Hepatic stellate cell (primary cell): ENCODE measurements at regions not wholly inside any gene's neighbourhood (a gene's known extent, or its start where the extent isn't known, plus 50 kb on each side); places are given as distances from the start of the nearest gene placed in this dataset.

Source experiments
- DNase-seq: peaks from one replicate; pipeline ENCODE4 v3.0.0; 2011; ENCODE audit warnings: low spot score

DNA sequence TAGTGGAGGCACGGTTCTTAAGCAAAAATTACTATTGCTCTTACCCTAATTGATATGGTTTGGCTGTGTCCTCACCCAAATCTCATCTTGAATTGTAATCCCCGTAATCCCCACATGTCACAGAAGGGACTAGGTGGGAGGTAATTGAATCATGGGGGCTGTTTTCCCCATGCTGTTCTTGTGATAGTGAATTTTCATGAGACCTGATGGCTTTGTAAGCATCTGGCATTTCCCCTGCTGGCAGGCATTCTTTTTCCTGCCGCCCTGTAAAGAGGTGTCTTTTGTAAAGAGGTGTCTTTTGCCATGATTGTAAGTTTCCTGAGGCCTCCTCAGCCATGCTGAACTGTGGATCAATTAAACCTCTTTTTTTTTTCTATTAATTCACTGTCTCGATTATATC lies 1691.8 kb upstream of the SLC39A10 start:
- DNase-seq = no peak

DNA sequence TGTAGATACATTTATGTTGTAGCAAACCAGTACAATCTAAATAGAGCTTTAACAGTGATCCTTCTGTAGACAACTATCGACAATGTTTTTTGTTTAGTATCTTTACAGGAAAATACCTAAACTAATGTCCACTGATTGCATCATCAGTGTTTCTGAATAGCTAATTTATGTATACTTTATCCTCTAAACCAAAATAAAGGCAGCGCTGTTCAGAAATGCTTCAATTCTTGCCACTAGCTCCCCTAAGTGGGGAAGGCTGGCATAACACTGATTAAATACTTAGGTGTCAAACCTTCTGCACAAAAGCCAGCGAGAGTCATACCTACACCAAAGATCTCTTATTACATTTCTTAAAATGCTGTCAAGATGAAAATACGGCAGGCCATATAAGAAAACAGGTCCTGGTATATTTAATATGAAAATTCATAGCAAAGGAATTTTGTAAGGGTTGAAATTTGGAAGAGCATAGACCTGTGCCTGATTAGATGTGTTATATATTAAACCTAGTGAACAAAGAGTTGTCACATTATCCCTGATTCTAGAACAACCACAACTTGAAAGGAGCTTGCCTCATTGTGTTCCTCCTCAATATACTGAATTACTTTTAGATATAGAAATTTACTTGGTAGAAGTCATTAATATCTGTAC lies 1693.4 kb upstream of the SLC39A10 start:
- no peak for DNase-seq

- no peak for DNase-seq
Measured at GRCh38 chr2:193946806-193947205, 1710.2 kb upstream of the SLC39A10 start.

GRCh38 chr2:193943406-193943960 lies 1713.5 kb upstream of the SLC39A10 start:
- no peak for DNase-seq

DNA sequence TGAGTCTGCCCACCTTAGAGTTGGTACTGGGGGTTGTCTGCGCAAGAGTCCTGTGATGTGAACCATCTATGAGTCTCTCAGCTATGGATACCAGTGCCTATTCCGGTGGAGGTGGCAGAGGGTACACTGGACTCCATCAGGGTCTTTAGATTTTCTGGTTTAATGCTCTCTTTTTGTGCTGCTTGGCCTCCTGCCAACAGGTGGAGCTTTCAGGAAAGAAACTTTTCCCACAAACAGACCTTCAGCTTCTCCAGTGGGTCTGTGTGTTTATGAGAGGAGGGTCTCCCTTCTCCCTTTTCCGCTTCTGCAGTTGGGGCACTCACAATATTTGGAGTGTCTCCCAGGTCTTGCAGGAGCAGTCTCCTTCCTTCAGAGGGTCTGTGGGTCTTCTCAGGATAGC lies 1721.9 kb upstream of the SLC39A10 start:
- no peak for DNase-seq

GRCh38 chr2:193929131-193929530 lies 1727.9 kb upstream of the SLC39A10 start:
- DNase-seq = no peak

- no peak for DNase-seq
Measured at GRCh38 chr2:193907561-193907960, 1712.8 kb upstream of the TMEFF2 start.

GRCh38 chr2:193900292-193900691 lies 1705.6 kb upstream of the TMEFF2 start:
- no peak for DNase-seq

GRCh38 chr2:193895226-193895625 lies 1700.5 kb upstream of the TMEFF2 start:
- no peak for DNase-seq

GRCh38 chr2:193894081-193894480 lies 1699.3 kb upstream of the TMEFF2 start:
- no peak for DNase-seq

DNA sequence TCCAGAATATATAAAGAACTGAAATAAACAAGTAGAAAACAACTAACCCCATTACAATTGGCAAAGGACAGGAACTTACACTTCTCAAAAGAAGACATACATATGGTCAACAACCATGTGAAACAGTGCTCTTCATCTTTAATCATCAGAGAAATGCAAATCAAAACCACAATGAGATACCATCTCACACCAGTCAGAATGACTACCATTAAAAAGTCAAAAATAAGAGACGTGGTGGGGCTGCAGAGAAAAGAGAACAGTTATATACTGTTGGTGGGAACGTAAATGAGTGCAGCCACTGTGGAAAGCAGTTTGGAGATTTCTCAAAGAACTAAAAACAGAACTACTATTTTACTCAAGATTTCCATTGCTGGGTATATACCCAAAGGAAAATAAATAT lies 1696.3 kb upstream of the TMEFF2 start:
- DNase-seq = no peak

DNA sequence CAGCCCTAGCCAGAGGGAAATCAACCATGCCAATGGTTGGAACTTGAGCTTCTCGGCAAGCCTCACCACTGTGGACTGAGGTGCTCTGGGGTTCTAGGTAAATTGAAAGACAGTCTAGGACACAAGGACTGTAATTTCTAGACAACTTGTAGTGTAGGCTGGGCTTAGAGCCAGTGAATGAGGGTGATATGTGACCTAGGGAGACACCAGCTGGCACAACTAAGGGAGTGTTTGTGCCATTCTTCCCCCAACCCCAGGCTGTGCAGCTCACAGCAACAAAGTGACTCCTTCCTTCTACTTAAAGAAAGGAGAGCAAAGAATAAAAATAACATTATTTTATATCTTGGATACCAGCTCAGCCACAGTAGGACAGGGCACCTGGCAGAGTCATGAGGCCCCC lies 1690.7 kb upstream of the TMEFF2 start:
- no peak for DNase-seq

- DNase-seq = no peak
Measured at GRCh38 chr2:193883820-193884219, 1689.1 kb upstream of the TMEFF2 start.

DNA sequence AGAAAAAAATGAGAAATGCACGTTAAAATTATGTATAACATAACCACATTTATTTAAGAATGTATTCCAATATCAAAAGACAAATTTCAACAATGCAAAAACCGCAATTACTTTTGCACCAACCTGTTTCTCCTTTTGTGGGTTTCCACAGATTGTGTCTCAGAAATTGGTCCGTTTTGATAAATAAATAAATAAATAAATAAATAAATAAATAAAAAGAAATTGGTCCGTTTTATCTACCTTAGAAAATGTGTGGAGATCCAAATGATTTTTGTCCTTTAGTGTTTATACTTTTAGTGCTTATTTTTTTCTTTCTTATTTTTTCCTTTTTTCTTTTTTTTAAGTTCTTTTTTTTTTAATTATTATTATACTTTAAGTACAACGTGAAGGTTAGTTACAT lies 1682.2 kb upstream of the TMEFF2 start:
- DNase-seq = no peak

GRCh38 chr2:193869564-193869963 lies 1674.8 kb upstream of the TMEFF2 start:
- no peak for DNase-seq

DNA sequence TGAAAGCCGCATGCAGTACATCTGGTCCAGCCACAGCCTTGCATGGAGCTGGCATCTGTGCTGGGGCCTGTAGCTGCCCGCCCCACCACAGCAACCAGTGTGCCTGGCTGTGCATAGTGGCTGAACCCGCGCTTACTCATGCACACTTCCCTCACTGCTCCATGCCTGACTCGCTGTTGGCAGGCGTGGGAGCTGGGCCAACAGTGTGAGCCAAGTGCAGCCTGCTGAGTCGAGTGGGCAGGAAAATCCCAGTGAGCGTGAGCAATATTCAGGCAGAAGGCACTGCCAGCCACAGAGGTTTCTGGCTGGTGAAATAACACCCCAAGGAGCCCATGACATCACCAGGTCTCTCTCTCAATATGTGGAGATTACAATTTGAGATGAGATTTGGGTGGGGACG lies 1674.1 kb upstream of the TMEFF2 start:
- DNase-seq = no peak

- DNase-seq = no peak
Measured at GRCh38 chr2:193868132-193868531, 1673.4 kb upstream of the TMEFF2 start.

DNA sequence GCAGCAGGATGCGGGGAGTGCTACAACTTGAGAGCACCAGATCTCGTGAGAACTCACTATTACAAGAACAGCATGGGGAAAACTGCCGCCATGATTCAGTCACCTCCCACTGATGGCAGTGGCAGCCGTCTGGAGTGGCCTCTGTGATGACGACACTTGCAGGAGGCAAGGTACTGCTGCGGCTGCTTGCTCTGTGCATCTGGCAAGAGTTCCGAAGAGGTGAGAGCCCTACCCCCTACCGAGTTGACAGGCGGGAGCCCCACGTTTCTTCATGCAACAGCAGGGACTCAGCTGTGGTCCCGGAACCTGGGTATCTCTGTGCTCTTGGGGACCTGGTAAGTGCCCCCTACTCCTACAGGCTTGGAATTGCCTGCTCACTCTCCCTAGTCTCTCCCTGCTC lies 1672.7 kb upstream of the TMEFF2 start:
- no peak for DNase-seq

DNA sequence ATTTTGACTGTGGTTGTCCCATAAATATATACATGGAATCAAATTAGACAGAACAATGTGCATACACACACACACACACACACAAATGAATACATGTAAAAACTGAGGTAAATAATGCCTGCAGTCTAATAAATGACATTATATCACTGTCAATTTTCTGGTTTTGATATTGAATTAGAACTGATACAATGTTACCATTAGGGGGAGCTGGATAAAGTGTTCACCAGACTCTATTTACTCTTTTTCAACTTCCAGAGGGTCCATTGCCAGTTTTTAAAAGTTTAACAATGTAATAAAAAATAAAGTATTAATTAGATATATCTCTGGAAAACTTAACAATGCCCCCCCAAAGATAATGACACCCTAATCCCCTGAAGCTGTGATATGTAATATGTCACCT lies 1666.8 kb upstream of the TMEFF2 start:
- no peak for DNase-seq

DNA sequence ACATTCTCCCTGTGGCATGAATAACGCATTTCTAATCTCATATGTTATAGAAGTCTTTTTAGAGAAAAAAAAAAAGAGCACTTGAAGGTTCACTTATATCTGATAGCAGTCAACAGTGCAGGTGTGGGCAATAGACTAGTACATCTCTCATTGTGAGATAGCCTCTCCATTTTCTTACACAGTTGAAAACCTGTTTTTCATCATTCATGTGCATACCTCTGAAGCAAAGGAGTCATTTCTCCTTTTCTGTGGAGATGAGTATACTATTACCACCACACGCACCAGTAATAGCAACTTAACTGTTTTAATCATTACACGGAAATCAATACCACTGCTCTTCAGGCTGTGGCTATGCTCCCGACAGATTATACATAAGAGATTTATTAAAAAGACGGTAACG lies 1653.3 kb upstream of the TMEFF2 start:
- DNase-seq = no peak

- no peak for DNase-seq
Measured at GRCh38 chr2:193847130-193847529, 1652.4 kb upstream of the TMEFF2 start.

GRCh38 chr2:193845604-193846003 lies 1650.9 kb upstream of the TMEFF2 start:
- no peak for DNase-seq

GRCh38 chr2:193843675-193844074 lies 1648.9 kb upstream of the TMEFF2 start:
- no peak for DNase-seq

DNA sequence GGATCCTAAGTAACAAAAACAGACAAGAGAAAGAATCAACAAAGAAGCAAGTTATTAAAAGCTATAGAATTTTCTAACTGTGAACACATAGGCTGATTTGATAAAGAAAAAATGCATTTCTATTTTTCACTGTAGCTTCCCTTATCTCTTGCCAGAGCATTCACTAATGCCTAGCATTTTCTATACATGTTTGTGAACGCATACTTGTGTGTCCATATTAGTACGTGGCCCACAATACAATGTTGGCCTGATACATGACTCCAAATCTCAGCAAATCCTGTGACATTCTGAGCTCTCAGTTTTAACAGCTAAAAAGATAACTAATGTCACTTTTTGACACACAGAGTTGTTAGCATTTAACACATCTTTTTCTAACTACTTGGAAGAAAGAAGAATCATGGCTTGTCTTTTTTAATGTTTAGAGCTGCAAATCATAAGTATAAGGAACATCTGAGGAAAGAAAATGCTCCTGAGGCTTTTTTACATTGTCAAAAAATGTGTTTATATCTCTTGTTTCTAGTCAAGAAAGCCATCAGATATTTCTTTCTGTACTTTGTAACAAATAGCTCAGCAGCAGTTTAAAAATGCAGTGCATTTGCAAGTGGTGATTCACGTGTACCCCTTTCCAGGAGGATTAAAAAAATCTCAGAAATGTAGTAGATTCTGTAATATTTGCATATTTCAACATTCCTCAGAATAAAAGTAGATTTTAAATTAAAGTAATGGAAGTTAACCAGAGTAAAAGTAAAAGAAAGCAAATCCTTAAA lies 1646.8 kb upstream of the TMEFF2 start:
- no peak for DNase-seq
